HUES64 (cell line): ENCODE measurements at regions not wholly inside any gene's neighbourhood (a gene's known extent, or its start where the extent isn't known, plus 50 kb on each side); places are given as distances from the start of the nearest gene placed in this dataset.

Experiments used
- H3K27ac ChIP-seq: 2 replicates; pipeline ENCODE4 v1.7.0; 2013; ENCODE audit warnings: low read depth, low read length, inconsistent platforms
- H3K27me3 ChIP-seq: 2 replicates; pipeline ENCODE4 v1.6.1; 2013; ENCODE audit warnings: mild to moderate bottlenecking, low read length; ENCODE audit not compliant: insufficient read depth
- H3K36me3 ChIP-seq: 2 replicates; pipeline ENCODE4 v1.6.1; 2013; ENCODE audit warnings: mild to moderate bottlenecking, low read length; ENCODE audit not compliant: insufficient read depth
- H3K4me1 ChIP-seq: 2 replicates; pipeline ENCODE4 v1.6.1; 2013; ENCODE audit warnings: mild to moderate bottlenecking, low read length, moderate library complexity; ENCODE audit not compliant: insufficient read depth
- H3K4me3 ChIP-seq: 2 replicates; pipeline ENCODE4 v1.5.1; 2013; ENCODE audit warnings: mild to moderate bottlenecking, low read length, moderate library complexity
- H3K9ac ChIP-seq: 2 replicates; pipeline ENCODE4 v1.6.1; 2013; ENCODE audit warnings: mild to moderate bottlenecking, low read depth, low read length
- H3K9me3 ChIP-seq: 2 replicates; pipeline ENCODE4 v1.6.1; 2013; ENCODE audit warnings: low read depth, low read length; ENCODE audit not compliant: insufficient read depth
- WGBS: fragments of 150-250, 120-280 bp; methylation state at CpG from one replicate; pipeline ENCODE4 v1.1.7; 2013; ENCODE audit warnings: missing lambda C conversion rate; 5-methylcytosine and 5-hydroxymethylcytosine counted together

GRCh38 chr12:28794211-28794610 is 354.9 kb upstream of the FAR2 start:
- no peaks in the 10 kb centered on the region for H3K27me3 ChIP-seq
- no peak overlapping the region for H3K27ac ChIP-seq

GRCh38 chr12:28794786-28795185 is 354.3 kb upstream of the FAR2 start:
- no peak overlapping the region for H3K9ac ChIP-seq
- no peaks in the 10 kb centered on the region for H3K4me1 ChIP-seq
- WGBS = 94% methylated on average over 4 of the region's 4 CpGs
- no peak overlapping the region for H3K27ac ChIP-seq
- no peak overlapping the region for H3K4me3 ChIP-seq
- H3K27me3 ChIP-seq = no peaks in the 10 kb centered on the region
- no peaks in the 10 kb centered on the region for H3K9me3 ChIP-seq
- no peaks in the 10 kb centered on the region for H3K36me3 ChIP-seq

More at GRCh38 chr12:28794211-28794610, 354.9 kb upstream of the FAR2 start:
- Histone ChIP-seq H3K9ac (no peak overlapping the region), H3K36me3 (no peaks in the 10 kb centered on the region), H3K4me3 (no peak overlapping the region), H3K9me3 (no peaks in the 10 kb centered on the region), H3K4me1 (no peaks in the 10 kb centered on the region)
- WGBS = 89% methylated on average over 5 of the region's 5 CpGs

- no peaks in the 10 kb centered on the region for H3K36me3 ChIP-seq
- H3K27ac ChIP-seq = no peak overlapping the region
- H3K4me3 ChIP-seq = no peak overlapping the region
- no peaks in the 10 kb centered on the region for H3K9me3 ChIP-seq
- H3K27me3 ChIP-seq = no peaks in the 10 kb centered on the region
- no peak overlapping the region for H3K9ac ChIP-seq
- 96% methylated on average over 1 of the region's 1 CpG for whole genome bisulfite sequencing
- H3K4me1 ChIP-seq = no peaks in the 10 kb centered on the region
These were observed 353.8 kb upstream of the FAR2 start for GRCh38 chr12:28795311-28795710.

GRCh38 chr12:28799348-28799747 is 349.7 kb upstream of the FAR2 start:
- Histone ChIP-seq H3K9ac (no peak overlapping the region), H3K4me3 (no peak overlapping the region), H3K9me3 (no peaks in the 10 kb centered on the region), H3K27me3 (no peaks in the 10 kb centered on the region), H3K36me3 (no peaks in the 10 kb centered on the region), H3K27ac (no peak overlapping the region), H3K4me1 (no peaks in the 10 kb centered on the region)
- no CpG with 5 or more reads among the region's 1 CpG for WGBS

GRCh38 chr12:28800129-28800528 is 348.9 kb upstream of the FAR2 start:
- no peak overlapping the region for H3K27ac ChIP-seq
- no peaks in the 10 kb centered on the region for H3K36me3 ChIP-seq
- no peak overlapping the region for H3K9ac ChIP-seq
- H3K4me3 ChIP-seq = no peak overlapping the region
- H3K27me3 ChIP-seq = no peaks in the 10 kb centered on the region
- H3K4me1 ChIP-seq = no peaks in the 10 kb centered on the region
- 100% methylated on average over 1 of the region's 1 CpG for WGBS
- no peaks in the 10 kb centered on the region for H3K9me3 ChIP-seq

- Histone ChIP-seq H3K27ac (no peak overlapping the region), H3K9me3 (no peaks in the 10 kb centered on the region), H3K4me3 (no peak overlapping the region), H3K36me3 (no peaks in the 10 kb centered on the region), H3K9ac (no peak overlapping the region), H3K4me1 (no peaks in the 10 kb centered on the region), H3K27me3 (no peaks in the 10 kb centered on the region)
- 94% methylated on average over 5 of the region's 5 CpGs for WGBS
These were observed 346.2 kb upstream of the FAR2 start for GRCh38 chr12:28802706-28803438.

GRCh38 chr12:28807535-28807934 is 341.5 kb upstream of the FAR2 start:
- no peaks in the 10 kb centered on the region for H3K36me3 ChIP-seq
- H3K9me3 ChIP-seq = peaks cover 26% of the 10 kb centered on the region
- no peak overlapping the region for H3K9ac ChIP-seq
- WGBS = 93% methylated on average over 1 of the region's 3 CpGs
- no peak overlapping the region for H3K4me3 ChIP-seq
- no peaks in the 10 kb centered on the region for H3K4me1 ChIP-seq
- H3K27me3 ChIP-seq = no peaks in the 10 kb centered on the region
- H3K27ac ChIP-seq = no peak overlapping the region

GRCh38 chr12:28811457-28811856 is 337.6 kb upstream of the FAR2 start:
- Histone ChIP-seq H3K9me3 (peaks cover 26% of the 10 kb centered on the region), H3K36me3 (no peaks in the 10 kb centered on the region), H3K4me1 (no peaks in the 10 kb centered on the region), H3K4me3 (no peak overlapping the region), H3K27ac (no peak overlapping the region), H3K27me3 (no peaks in the 10 kb centered on the region), H3K9ac (no peak overlapping the region)
- 98% methylated on average over 5 of the region's 5 CpGs for WGBS

- Histone ChIP-seq H3K27me3 (no peaks in the 10 kb centered on the region), H3K4me3 (no peak overlapping the region), H3K36me3 (no peaks in the 10 kb centered on the region), H3K9ac (no peak overlapping the region), H3K9me3 (peaks cover 16% of the 10 kb centered on the region), H3K27ac (no peak overlapping the region), H3K4me1 (no peaks in the 10 kb centered on the region)
- 87% methylated on average over 4 of the region's 4 CpGs for WGBS
These were observed 334.8 kb upstream of the FAR2 start for GRCh38 chr12:28814246-28814645.

- H3K9me3 ChIP-seq = no peaks in the 10 kb centered on the region
- no peak overlapping the region for H3K27ac ChIP-seq
- no peaks in the 10 kb centered on the region for H3K4me1 ChIP-seq
- no peaks in the 10 kb centered on the region for H3K27me3 ChIP-seq
- WGBS = 87% methylated on average over 7 of the region's 7 CpGs
- no peak overlapping the region for H3K9ac ChIP-seq
- H3K36me3 ChIP-seq = no peaks in the 10 kb centered on the region
- no peak overlapping the region for H3K4me3 ChIP-seq
These were observed 331.6 kb upstream of the FAR2 start for GRCh38 chr12:28817524-28817923.

- Histone ChIP-seq H3K9me3 (no peaks in the 10 kb centered on the region), H3K9ac (no peak overlapping the region), H3K36me3 (no peaks in the 10 kb centered on the region), H3K27ac (no peak overlapping the region), H3K27me3 (no peaks in the 10 kb centered on the region), H3K4me3 (no peak overlapping the region), H3K4me1 (no peaks in the 10 kb centered on the region)
- 100% methylated on average over 2 of the region's 2 CpGs for WGBS
These were observed 324.8 kb upstream of the FAR2 start for GRCh38 chr12:28824193-28824846.
